Caco-2 (cell line): ENCODE measurements at regions not wholly inside any gene's neighbourhood (a gene's known extent, or its start where the extent isn't known, plus 50 kb on each side); places are given as distances from the start of the nearest gene placed in this dataset.

ENCODE experiments used
- BruUV-seq: library from RNA; stranded (reverse); fragments of 400-500 nt; replicated peaks from 2 replicates; lab custom pipeline; 2021; lab: Mats Ljungman, UMichigan
- CTCF ChIA-PET: fragments of 300-600 bp; sonication (Branson Sonifier 250); formaldehyde crosslinking; loops from one replicate; lab custom pipeline; 2022; ENCODE audit warnings: antibody characterized with exemption; lab: Charles Lee
- POLR2A ChIA-PET: fragments of 300-600 bp; sonication (Branson Sonifier 250); formaldehyde crosslinking; loops from one replicate; lab custom pipeline; 2022; ENCODE audit warnings: antibody characterized with exemption; lab: Charles Lee
- DNase-seq, 2 experiments: peaks; one replicate each; pipeline versions ENCODE4 v3.0.0 to v3.0.0-alpha.2; 2020 to 2022
- H3K27me3 ChIP-seq: replicated peaks from 2 replicates; pipeline ENCODE4 v1.6.0; 2011; ENCODE audit warnings: low read length; ENCODE audit not compliant: control insufficient read depth, insufficient read depth
- H3K36me3 ChIP-seq: 2 replicates; pipeline ENCODE4 v1.5.1; 2011; ENCODE audit warnings: low read length; ENCODE audit not compliant: control insufficient read depth, insufficient read depth
- H3K4me1 ChIP-seq: fragments of 250-450 bp; sonication (Bioruptor Pico); 2 replicates; pipeline ENCODE4 v1.5.1; 2020; ENCODE audit warnings: mild to moderate bottlenecking
- H3K4me3 ChIP-seq: 2 replicates; pipeline ENCODE4 v1.5.1; 2011; ENCODE audit warnings: low read depth, mild to moderate bottlenecking, control low read depth, low read length
- H3K9me3 ChIP-seq: fragments of 250-450 bp; sonication (Bioruptor Pico); 2 replicates; pipeline ENCODE4 v1.5.1; 2020; ENCODE audit warnings: mild to moderate bottlenecking, moderate library complexity
- H3K27ac Mint-ChIP-seq: one replicate; pipeline ENCODE4 v1.8.0; 2022; ENCODE audit warnings: mixed read lengths; ENCODE audit not compliant: unreplicated experiment
- H3K27me3 Mint-ChIP-seq: one replicate; pipeline ENCODE4 v1.8.0; 2022; ENCODE audit warnings: mixed read lengths; ENCODE audit not compliant: insufficient read depth, unreplicated experiment
- H3K36me3 Mint-ChIP-seq: one replicate; pipeline ENCODE4 v1.8.0; 2022; ENCODE audit warnings: mild to moderate bottlenecking, mixed read lengths; ENCODE audit not compliant: insufficient read depth, unreplicated experiment
- H3K4me1 Mint-ChIP-seq: one replicate; pipeline ENCODE4 v1.8.0; 2022; ENCODE audit warnings: low read depth, mixed read lengths; ENCODE audit not compliant: unreplicated experiment
- H3K4me3 Mint-ChIP-seq: one replicate; pipeline ENCODE4 v1.8.0; 2022; ENCODE audit warnings: mild to moderate bottlenecking, moderate library complexity, mixed read lengths; ENCODE audit not compliant: unreplicated experiment
- H3K9me3 Mint-ChIP-seq: one replicate; pipeline ENCODE4 v1.8.0; 2022; ENCODE audit warnings: mixed read lengths; ENCODE audit not compliant: unreplicated experiment
- CTCF ChIP-seq, 2 experiments: fragments of 200-600 bp in 1 of 2; IDR thresholded peaks; 1 replicate in 1 of 2; 2 replicates in 1 of 2; pipeline versions ENCODE4 v1.5.1 to v1.8.0; 2011 to 2022; ENCODE audit warnings: antibody characterized with exemption in 1 of 2, control low read depth in 1 of 2, inconsistent platforms in 1 of 2, low read depth in 1 of 2, low read length in 1 of 2, mild to moderate bottlenecking in 1 of 2, moderate library complexity in 1 of 2; ENCODE audit not compliant: insufficient read depth in 1 of 2, severe bottlenecking in 1 of 2, unreplicated experiment in 1 of 2
- intact Hi-C: fragments of 100-400 bp; cut with micrococcal nuclease; formaldehyde crosslinking; loops from one replicate; pipeline ENCODE4 v1.10.0; 2022; ENCODE audit not compliant: unreplicated experiment

DNA sequence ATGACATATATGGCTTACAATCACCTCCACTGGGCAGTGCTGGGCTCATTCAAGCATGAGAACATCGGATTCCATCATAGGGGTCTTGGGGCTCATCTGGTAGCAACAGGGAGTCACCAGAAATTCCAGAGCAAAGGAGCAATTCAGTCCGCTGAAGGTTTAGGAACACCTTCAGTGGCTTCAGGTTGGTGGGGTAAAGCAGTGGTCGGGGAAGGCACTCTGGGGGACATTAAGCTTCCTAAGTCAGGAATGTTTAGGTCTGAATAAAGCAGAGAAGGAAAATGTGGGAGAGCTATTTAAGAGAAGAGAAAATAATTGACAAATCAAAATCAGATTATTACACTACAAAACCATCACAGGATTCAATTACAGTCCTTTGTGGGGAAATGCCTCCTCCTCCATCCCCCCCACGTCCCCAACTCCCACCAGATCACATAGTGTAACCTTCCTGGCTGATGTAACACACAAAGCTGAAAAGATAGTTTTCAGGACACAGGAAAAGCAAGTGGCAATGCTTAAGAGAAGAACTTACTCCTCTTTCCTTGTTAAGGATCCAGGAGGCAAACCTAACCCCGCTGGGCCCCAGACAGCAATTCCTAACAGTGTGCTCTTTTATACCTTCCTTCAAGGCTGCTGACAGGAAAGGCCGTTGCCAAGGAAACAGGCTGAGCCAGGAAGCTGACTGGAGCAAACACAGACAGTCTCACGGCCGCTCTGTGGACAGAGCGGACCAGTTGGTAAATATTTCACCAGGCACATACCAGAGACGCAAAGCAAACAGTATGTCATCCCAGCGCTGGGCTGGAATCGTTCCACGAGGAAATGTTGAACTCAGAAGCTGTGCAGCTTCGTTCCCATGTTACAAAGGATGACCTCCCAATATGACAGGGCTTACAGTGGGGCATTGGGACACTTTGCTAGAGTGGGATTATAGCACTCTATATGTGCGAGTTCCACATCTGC lies 57.5 kb upstream of the LMCD1 start:
- Mint-ChIP-seq H3K27me3 (no peaks in the 10 kb centered on the region), H3K9me3 (no peaks in the 10 kb centered on the region), H3K4me3 (no peak overlapping the region), H3K36me3 (no peaks in the 10 kb centered on the region), H3K4me1 (peaks cover 7% of the 10 kb centered on the region), H3K27ac (no peak overlapping the region)
- intact Hi-C loops: loop anchor here (1.0 to 10.0 kb wide), 4 partner anchors 43 to 321 kb away; partner anchors contain the start of genes LMCD1 and OXTR
- BruUV-seq: TSS peak; percentile 97
- no peaks in the 10 kb centered on the region for H3K9me3 ChIP-seq
- no peak for TF ChIP-seq CTCF (IDR thresholded peaks at IDR 0.05; ENCODE audit: insufficient read depth in 1 of 2, low read depth in 1 of 2, low read length in 1 of 2, severe bottlenecking in 1 of 2, unreplicated experiment in 1 of 2)
- H3K4me3 ChIP-seq: no peak overlapping the region
- ChIA-PET POLR2A (interaction anchor here (0.6 to 2.1 kb wide), 3 partner anchors 29 to 58 kb away, joined by 3 to 20 read pairs (median 3); partner anchors contain the start of gene LMCD1), CTCF (interaction anchor here (1.0 to 1.4 kb wide), 2 partner anchors 57 to 164 kb away, joined by 5 to 26 read pairs; partner anchors contain the start of gene LMCD1)
- peak; percentile 95 to 98 for DNase-seq
- H3K27me3 ChIP-seq: no peaks in the 10 kb centered on the region
- H3K4me1 ChIP-seq: peaks cover 33% of the 10 kb centered on the region
- H3K36me3 ChIP-seq: no peaks in the 10 kb centered on the region

DNA sequence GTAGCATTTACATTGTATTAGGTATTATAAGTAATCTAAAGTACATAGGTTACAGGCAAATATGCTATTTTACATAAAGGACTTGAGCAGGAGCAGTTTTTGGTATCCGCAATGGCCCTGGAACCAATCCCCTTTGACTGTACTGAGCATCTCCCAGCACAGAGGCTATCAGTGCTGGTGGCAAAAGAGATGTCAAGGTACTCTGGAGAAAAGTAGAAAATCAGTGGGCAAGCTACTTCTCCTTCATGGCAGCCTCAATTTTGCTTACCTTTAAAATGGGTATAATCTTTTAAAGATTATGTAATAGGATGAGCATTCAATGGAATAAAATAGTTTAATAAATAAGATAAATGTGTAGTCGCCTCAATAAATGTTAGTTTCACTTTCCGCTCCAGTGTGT lies 56.7 kb upstream of the LMCD1 start:
- intact Hi-C loops: loop anchor here (1.0 to 10.0 kb wide), 4 partner anchors 42 to 320 kb away; partner anchors contain the start of genes LMCD1 and OXTR
- DNase-seq: no peak
- Mint-ChIP-seq H3K36me3 (no peaks in the 10 kb centered on the region), H3K27me3 (no peaks in the 10 kb centered on the region), H3K9me3 (no peaks in the 10 kb centered on the region), H3K4me3 (no peak overlapping the region), H3K27ac (no peak overlapping the region), H3K4me1 (peaks cover 8% of the 10 kb centered on the region)
- Histone ChIP-seq H3K36me3 (no peaks in the 10 kb centered on the region), H3K4me1 (peaks cover 33% of the 10 kb centered on the region), H3K27me3 (no peaks in the 10 kb centered on the region), H3K4me3 (no peak overlapping the region), H3K9me3 (no peaks in the 10 kb centered on the region)
- TSS peak; percentile 27 for BruUV-seq
- no peak for TF ChIP-seq CTCF (IDR thresholded peaks at IDR 0.05; ENCODE audit: insufficient read depth in 1 of 2, low read depth in 1 of 2, low read length in 1 of 2, severe bottlenecking in 1 of 2, unreplicated experiment in 1 of 2)
- CTCF ChIA-PET: interaction anchor here (1.0 to 1.4 kb wide), 2 partner anchors 56 to 163 kb away, joined by 5 to 26 read pairs; partner anchors contain the start of gene LMCD1
- POLR2A ChIA-PET: interaction anchor here (0.6 to 2.1 kb wide), 3 partner anchors 28 to 57 kb away, joined by 3 to 20 read pairs (median 3); partner anchors contain the start of gene LMCD1

- TF ChIP-seq CTCF (IDR thresholded peaks at IDR 0.05; ENCODE audit: insufficient read depth in 1 of 2, low read depth in 1 of 2, low read length in 1 of 2, severe bottlenecking in 1 of 2, unreplicated experiment in 1 of 2): no peak
- no TSS peak for BruUV-seq
- Mint-ChIP-seq H3K9me3 (no peaks in the 10 kb centered on the region), H3K4me3 (no peak overlapping the region), H3K4me1 (peaks cover 15% of the 10 kb centered on the region), H3K27ac (peak overlapping the region; percentile 66), H3K36me3 (no peaks in the 10 kb centered on the region), H3K27me3 (no peaks in the 10 kb centered on the region)
- no peak overlapping the region for H3K4me3 ChIP-seq
- CTCF ChIA-PET: no interaction called here
- H3K36me3 ChIP-seq: no peaks in the 10 kb centered on the region
- no peak for DNase-seq
- H3K4me1 ChIP-seq: peaks cover 42% of the 10 kb centered on the region
- POLR2A ChIA-PET: no interaction called here
- intact Hi-C loops: loop anchor here (10.0 kb wide), 1 partner anchor 319 kb away; the partner anchor contains the start of gene OXTR
- H3K9me3 ChIP-seq: no peaks in the 10 kb centered on the region
- H3K27me3 ChIP-seq: no peaks in the 10 kb centered on the region
Measured at GRCh38 chr3:8445861-8446260, 55.8 kb upstream of the LMCD1 start.
